C4-2B (cell line): ENCODE measurements at regions not wholly inside any gene's neighbourhood (a gene's known extent, or its start where the extent isn't known, plus 50 kb on each side); places are given as distances from the start of the nearest gene placed in this dataset.

Experiments
- H3K27ac ChIP-seq: fragments of 450-650 bp; 2 replicates; pipeline ENCODE4 v1.5.1; 2017
- CTCF ChIP-seq: fragments of 450-650 bp; conservative IDR thresholded peaks from 2 replicates; pipeline ENCODE4 v1.5.1; 2017; ENCODE audit warnings: mild to moderate bottlenecking
- ZFX ChIP-seq: fragments of 450-650 bp; IDR thresholded peaks from 2 replicates; pipeline ENCODE4 v1.6.1; 2017

- TF ChIP-seq ZFX, result no peak
- no peak overlapping the region for H3K27ac ChIP-seq
Observed at GRCh38 chr11:105553025-105553424, 56.8 kb upstream of the GRIA4 start.

GRCh38 chr11:105548359-105548758, 61.5 kb upstream of the GRIA4 start:
- TF ChIP-seq ZFX (no peak), CTCF (no peak)
- H3K27ac ChIP-seq, result no peak overlapping the region

GRCh38 chr11:105538588-105538987, 71.3 kb upstream of the GRIA4 start:
- H3K27ac ChIP-seq, result no peak overlapping the region
- TF ChIP-seq ZFX (no peak), CTCF (no peak)

GRCh38 chr11:105537531-105537930, 72.3 kb upstream of the GRIA4 start:
- H3K27ac ChIP-seq, result no peak overlapping the region
- TF ChIP-seq CTCF (no peak), ZFX (no peak)

GRCh38 chr11:105524286-105524685, 85.6 kb upstream of the GRIA4 start:
- TF ChIP-seq ZFX, result no peak
- TF ChIP-seq CTCF, result no peak
- no peak overlapping the region for H3K27ac ChIP-seq

GRCh38 chr11:105520706-105521345, 89.0 kb upstream of the GRIA4 start:
- H3K27ac ChIP-seq, result no peak overlapping the region
- TF ChIP-seq CTCF, result no peak
- no peak for TF ChIP-seq ZFX

- no peak overlapping the region for H3K27ac ChIP-seq
- TF ChIP-seq ZFX (no peak), CTCF (no peak)
Observed at GRCh38 chr11:105507496-105508254, 102.2 kb upstream of the GRIA4 start.
